GM12878 (cell line): ENCODE measurements at regions not wholly inside any gene's neighbourhood (a gene's known extent, or its start where the extent isn't known, plus 50 kb on each side); places are given as distances from the start of the nearest gene placed in this dataset.

Experiments used
- CHD2 ChIP-seq: IDR thresholded peaks from 2 replicates; pipeline ENCODE4 v1.6.1; 2011; ENCODE audit warnings: low read depth, low read length, improper control_type of control experiment, borderline replicate concordance
- CTCF ChIP-seq, 3 experiments: IDR thresholded peaks in 2 of 3; conservative IDR thresholded peaks in 1 of 3; 2 replicates each; pipeline ENCODE4 v1.5.1; 2011; ENCODE audit warnings: low read depth in 3 of 3, low read length in 3 of 3, mild to moderate bottlenecking in 3 of 3, control low read depth in 2 of 3, moderate library complexity in 2 of 3, inconsistent platforms in 1 of 3, mixed read lengths in 1 of 3; ENCODE audit not compliant: control insufficient read depth in 2 of 3, insufficient read depth in 1 of 3; ENCODE audit errors: extremely low read depth in 1 of 3
- EZH2 ChIP-seq: IDR thresholded peaks from 2 replicates; pipeline ENCODE4 v1.6.1; 2012; ENCODE audit warnings: low read depth, mild to moderate bottlenecking, control low read depth, inconsistent platforms, low read length, borderline replicate concordance; ENCODE audit not compliant: control insufficient read depth
- RCOR1 ChIP-seq: conservative IDR thresholded peaks from 2 replicates; pipeline ENCODE4 v1.6.1; 2012; ENCODE audit warnings: low read depth, low read length, improper control_type of control experiment
- SP1 ChIP-seq: IDR thresholded peaks from one replicate; pipeline ENCODE4 v1.6.1; 2011; ENCODE audit warnings: low read depth, low read length
- TAF1 ChIP-seq: IDR thresholded peaks from 2 replicates; pipeline ENCODE4 v1.6.1; 2011; ENCODE audit warnings: mild to moderate bottlenecking, low read depth, low read length, borderline replicate concordance

- no peak for TF ChIP-seq CHD2
- no peak for TF ChIP-seq CTCF (IDR thresholded peaks at IDR 0.05 in 2 of 3, conservative IDR thresholded peaks at IDR 0.05 in 1 of 3; ENCODE audit: control insufficient read depth in 2 of 3, extremely low read depth in 1 of 3, insufficient read depth in 1 of 3, low read depth in 3 of 3, low read length in 3 of 3)
- no peak for TF ChIP-seq TAF1
- no peak for TF ChIP-seq EZH2
- TF ChIP-seq RCOR1: no peak
- TF ChIP-seq SP1: no peak
Observed at GRCh38 chr18:13993730-13994129, 78.4 kb upstream of the MC2R start.
